ENCODE measurements at regions not wholly inside any gene's neighbourhood (a gene's known extent, or its start where the extent isn't known, plus 50 kb on each side); places are given as distances from the start of the nearest gene placed in this dataset.
"Not testable (repeated sequence)": the region's sequence is repeated elsewhere in the genome, so short reads cannot be mapped to it uniquely, and the experiment has no call there.

GRCh38 chr2:194332799-194333490 is 1324.1 kb upstream of the SLC39A10 start:
- DNase-seq, result no peak

- no peak for DNase-seq
Observed at GRCh38 chr2:194328456-194328855, 1328.6 kb upstream of the SLC39A10 start.

GRCh38 chr2:194327196-194327888 is 1329.7 kb upstream of the SLC39A10 start:
- no peak for DNase-seq

GRCh38 chr2:194323740-194324139 is 1333.3 kb upstream of the SLC39A10 start:
- DNase-seq, result no peak

- DNase-seq, result no peak
Observed at GRCh38 chr2:194320520-194320919, 1336.5 kb upstream of the SLC39A10 start.

GRCh38 chr2:194319222-194319992 is 1337.6 kb upstream of the SLC39A10 start:
- DNase-seq, result no peak

GRCh38 chr2:194314042-194314441 is 1343.0 kb upstream of the SLC39A10 start:
- DNase-seq, result no peak

- DNase-seq, result no peak
Observed at GRCh38 chr2:194304191-194304590, 1352.8 kb upstream of the SLC39A10 start.

- DNase-seq, result no peak
Observed at GRCh38 chr2:194301946-194302345, 1355.1 kb upstream of the SLC39A10 start.

GRCh38 chr2:194294156-194294555 is 1362.9 kb upstream of the SLC39A10 start:
- no peak for DNase-seq

GRCh38 chr2:194291104-194291503 is 1365.9 kb upstream of the SLC39A10 start:
- no peak for DNase-seq

- no peak for DNase-seq
Observed at GRCh38 chr2:194289712-194290346, 1367.2 kb upstream of the SLC39A10 start.

GRCh38 chr2:194276667-194277066 is 1380.4 kb upstream of the SLC39A10 start:
- not testable (repeated sequence) for DNase-seq

GRCh38 chr2:194271293-194271961 is 1385.6 kb upstream of the SLC39A10 start:
- no peak for DNase-seq

GRCh38 chr2:194270648-194271047 is 1386.4 kb upstream of the SLC39A10 start:
- DNase-seq, result no peak

- DNase-seq, result no peak
Observed at GRCh38 chr2:194264586-194264985, 1392.4 kb upstream of the SLC39A10 start.

- no peak for DNase-seq
Observed at GRCh38 chr2:194260185-194260584, 1396.8 kb upstream of the SLC39A10 start.

GRCh38 chr2:194257095-194257494 is 1399.9 kb upstream of the SLC39A10 start:
- no peak for DNase-seq

- no peak for DNase-seq
Observed at GRCh38 chr2:194253528-194254259, 1403.3 kb upstream of the SLC39A10 start.

GRCh38 chr2:194252127-194252526 is 1404.9 kb upstream of the SLC39A10 start:
- no peak for DNase-seq

- no peak for DNase-seq
Observed at GRCh38 chr2:194232600-194232999, 1424.4 kb upstream of the SLC39A10 start.

GRCh38 chr2:194223218-194223617 is 1433.8 kb upstream of the SLC39A10 start:
- DNase-seq, result no peak
